GM12873 (cell line): ENCODE measurements at regions not wholly inside any gene's neighbourhood (a gene's known extent, or its start where the extent isn't known, plus 50 kb on each side); places are given as distances from the start of the nearest gene placed in this dataset.

Experiments used
- CTCF ChIP-seq: IDR thresholded peaks from 2 replicates; pipeline ENCODE4 v1.5.1; 2012; ENCODE audit warnings: low read depth, mild to moderate bottlenecking, moderate library complexity, low read length, control low read depth; ENCODE audit not compliant: insufficient read depth; ENCODE audit errors: missing control alignments

DNA sequence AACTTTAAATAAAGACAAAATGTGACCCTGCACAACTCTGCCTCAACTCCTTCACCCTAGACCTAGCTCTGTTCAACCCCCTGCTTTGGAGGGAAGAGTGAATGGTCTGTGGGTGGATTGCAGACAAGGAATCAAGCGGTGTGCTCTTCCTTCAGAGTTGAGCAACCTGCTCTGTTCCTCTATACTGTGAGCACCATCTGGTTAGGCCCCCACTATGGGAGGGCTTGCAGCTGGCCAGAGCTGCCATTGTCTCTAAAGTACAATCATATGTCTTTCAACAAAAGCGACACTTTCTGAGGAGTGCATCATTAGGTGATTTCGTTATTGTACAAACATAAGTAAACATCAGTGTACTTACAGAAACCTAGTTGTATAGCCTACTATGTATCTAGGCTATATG lies 406.1 kb upstream of the MARCKS start:
- no peak for TF ChIP-seq CTCF

DNA sequence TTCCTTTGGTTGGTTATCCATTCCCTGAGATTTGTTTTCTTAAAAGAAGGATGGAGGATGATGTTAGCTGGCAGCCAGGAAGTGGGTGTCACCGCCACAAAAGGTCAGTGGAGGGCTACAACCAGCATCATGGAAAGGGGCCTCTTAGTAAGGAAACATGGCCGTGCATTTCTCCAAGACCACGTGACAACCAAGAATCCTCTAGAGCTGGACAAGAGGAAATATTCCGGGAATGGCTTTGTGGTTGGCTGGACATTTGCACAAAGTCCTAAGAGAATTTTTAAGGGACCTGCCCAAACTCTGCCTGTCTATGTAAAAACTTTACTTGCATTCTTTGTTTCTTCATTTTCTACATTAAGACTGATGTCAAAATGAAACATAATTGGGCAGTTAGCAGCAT lies 399.9 kb upstream of the MARCKS start:
- no peak for TF ChIP-seq CTCF

GRCh38 chr6:113457751-113458150 lies 399.4 kb upstream of the MARCKS start:
- no peak for TF ChIP-seq CTCF

DNA sequence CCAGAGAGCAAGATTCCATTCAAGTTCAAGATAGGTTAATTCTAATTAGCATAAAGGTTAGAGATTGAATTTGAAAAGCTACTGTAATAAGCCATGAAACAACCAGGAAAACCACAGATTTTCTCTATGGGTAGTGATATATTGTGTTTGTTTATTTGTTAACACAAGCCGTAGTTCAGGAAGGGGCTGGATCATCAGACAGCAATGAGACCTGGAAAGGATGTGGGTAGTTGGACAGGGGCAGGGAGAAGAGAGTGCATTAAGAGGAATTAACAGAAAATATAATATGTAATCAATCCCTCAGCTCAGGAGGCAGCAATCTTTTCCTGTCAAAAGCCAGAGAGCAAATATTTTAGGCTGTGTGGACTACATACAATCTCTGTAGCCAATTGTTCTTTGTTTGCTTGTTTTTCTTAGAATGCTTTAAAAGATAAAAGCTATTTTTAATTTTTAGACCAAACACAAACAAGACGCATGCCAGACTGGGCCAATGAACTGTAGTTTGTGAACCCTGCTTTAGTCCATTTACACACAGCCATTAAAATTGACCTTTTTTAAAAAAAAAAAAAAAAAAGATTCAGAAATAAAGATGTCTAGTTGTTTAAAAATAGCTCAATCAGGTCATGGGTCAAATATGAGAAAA lies 398.7 kb upstream of the MARCKS start:
- no peak for TF ChIP-seq CTCF

- peak; percentile 22 for TF ChIP-seq CTCF
Measured at GRCh38 chr6:113461153-113461932, 395.8 kb upstream of the MARCKS start.

- TF ChIP-seq CTCF: no peak
Measured at GRCh38 chr6:113464536-113464935, 392.6 kb upstream of the MARCKS start.

DNA sequence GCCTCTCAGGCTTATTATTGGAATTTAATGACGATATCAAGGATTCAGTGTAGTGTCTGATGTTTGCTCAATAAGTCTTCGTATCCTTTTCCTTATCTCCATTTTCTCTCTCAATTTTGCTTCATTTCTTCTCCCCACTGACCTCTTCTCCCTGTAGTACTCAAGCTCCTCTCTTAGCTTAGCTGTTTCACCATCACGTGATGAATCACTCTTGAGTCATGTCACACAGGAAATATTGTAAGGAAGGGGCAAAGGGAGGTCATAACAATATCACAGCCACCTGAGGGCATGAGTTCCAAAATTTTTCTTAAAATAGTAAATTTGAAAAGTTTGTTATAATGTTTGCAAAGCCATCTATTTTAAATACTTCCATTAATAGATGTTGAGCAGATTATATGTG lies 392.2 kb upstream of the MARCKS start:
- no peak for TF ChIP-seq CTCF
